ENCODE measurements at regions not wholly inside any gene's neighbourhood (a gene's known extent, or its start where the extent isn't known, plus 50 kb on each side); places are given as distances from the start of the nearest gene placed in this dataset.

DNA sequence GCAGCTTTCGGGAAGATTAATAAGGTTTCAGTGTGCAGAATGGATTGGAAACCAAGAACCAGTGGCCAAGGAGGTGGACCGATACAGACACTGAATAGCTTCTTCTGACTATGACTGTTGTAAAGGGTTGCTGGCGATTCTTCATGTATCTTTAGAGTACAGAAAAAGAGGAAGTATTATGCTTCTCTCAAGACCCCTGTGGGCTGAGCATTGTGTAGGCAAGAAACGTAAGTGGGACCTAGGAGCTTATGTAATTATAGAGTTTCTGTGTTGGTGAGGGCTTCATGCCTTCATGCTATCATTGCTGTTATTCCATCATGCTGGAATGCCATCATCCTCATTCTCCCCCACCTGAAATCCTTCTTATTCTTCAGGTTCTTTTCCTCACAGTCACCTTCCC is 105.4 kb upstream of the AKIRIN2 start:
- H3F3A ChIP-seq (ENCODE audit: insufficient read depth): peaks cover 13% of the 10 kb centered on the region
- H3K27me3 ChIP-seq (replicated peaks; ENCODE audit: insufficient read depth): no peaks in the 10 kb centered on the region
- in situ Hi-C loops (cut with MboI): no loop called here
- WGBS, 2 experiments (ENCODE audit: low coverage in 1 of 2, low lambda C conversion rate in 2 of 2, missing lambda C conversion rate in 2 of 2): 96 to 99% methylated on average over 4 of the region's 4 CpGs
- no peak overlapping the region for H3K9ac ChIP-seq
- no peak overlapping the region for H3K27ac ChIP-seq
- no peaks in the 10 kb centered on the region for H3K9me3 ChIP-seq (ENCODE audit: low read depth)
- no peak overlapping the region for H2AFZ ChIP-seq
- no peaks in the 10 kb centered on the region for H3K36me3 ChIP-seq (ENCODE audit: low read depth)
- no peaks in the 10 kb centered on the region for H4K20me1 ChIP-seq (ENCODE audit: insufficient read depth)
- H3K4me1 ChIP-seq (ENCODE audit: insufficient read depth): peaks cover 17% of the 10 kb centered on the region
- H3K9me2 ChIP-seq (ENCODE audit: insufficient read depth): no peaks in the 10 kb centered on the region
- TF ChIP-seq EZH2phosphoT487 (IDR thresholded peaks at IDR 0.05; ENCODE audit: insufficient read depth, low read depth) (no peak), EZH2 (IDR thresholded peaks at IDR 0.05; ENCODE audit: insufficient read depth, poor library complexity, severe bottlenecking) (no peak)
- no peak overlapping the region for H3K4me2 ChIP-seq (ENCODE audit: unreplicated experiment)
- H3K4me3 ChIP-seq: no peak overlapping the region
- DNase-seq: no peak
- no peaks in the 10 kb centered on the region for H3K79me2 ChIP-seq (ENCODE audit: insufficient read depth)

DNA sequence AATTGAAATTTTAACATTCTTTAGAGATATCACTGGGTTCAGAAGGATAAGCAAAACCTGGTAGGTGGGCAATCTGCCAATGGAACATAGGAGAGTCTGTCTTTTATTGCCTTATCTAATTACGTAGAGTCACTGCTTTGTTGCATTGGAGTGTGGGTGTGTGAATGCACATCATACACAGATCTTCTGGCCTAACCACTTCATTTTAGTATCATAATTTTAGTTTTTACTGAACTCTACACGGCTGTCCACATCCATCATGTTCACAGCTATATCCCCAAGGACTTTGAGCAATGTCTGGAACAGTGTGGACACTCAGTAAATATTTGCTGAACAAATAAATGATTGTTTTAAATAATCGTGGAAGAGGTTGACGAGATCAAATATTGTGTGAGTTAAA is 104.6 kb upstream of the AKIRIN2 start:
- Histone ChIP-seq H2AFZ (no peak overlapping the region), H3K27ac (no peak overlapping the region), H3K4me2 (ENCODE audit: unreplicated experiment) (no peak overlapping the region), H3K9ac (no peak overlapping the region), H3K79me2 (ENCODE audit: insufficient read depth) (no peaks in the 10 kb centered on the region), H3K9me3 (ENCODE audit: low read depth) (no peaks in the 10 kb centered on the region), H3K4me3 (no peak overlapping the region), H3F3A (ENCODE audit: insufficient read depth) (peaks cover 13% of the 10 kb centered on the region), H3K9me2 (ENCODE audit: insufficient read depth) (no peaks in the 10 kb centered on the region), H4K20me1 (ENCODE audit: insufficient read depth) (no peaks in the 10 kb centered on the region), H3K27me3 (replicated peaks; ENCODE audit: insufficient read depth) (no peaks in the 10 kb centered on the region), H3K4me1 (ENCODE audit: insufficient read depth) (peaks cover 17% of the 10 kb centered on the region), H3K36me3 (ENCODE audit: low read depth) (no peaks in the 10 kb centered on the region)
- in situ Hi-C loops (cut with MboI): no loop called here
- no peak for DNase-seq
- TF ChIP-seq EZH2 (IDR thresholded peaks at IDR 0.05; ENCODE audit: insufficient read depth, poor library complexity, severe bottlenecking) (no peak), EZH2phosphoT487 (IDR thresholded peaks at IDR 0.05; ENCODE audit: insufficient read depth, low read depth) (no peak)
- 63 to 75% methylated on average over 4 of the region's 4 CpGs for WGBS, 2 experiments (ENCODE audit: low coverage in 1 of 2, low lambda C conversion rate in 2 of 2, missing lambda C conversion rate in 2 of 2)

DNA sequence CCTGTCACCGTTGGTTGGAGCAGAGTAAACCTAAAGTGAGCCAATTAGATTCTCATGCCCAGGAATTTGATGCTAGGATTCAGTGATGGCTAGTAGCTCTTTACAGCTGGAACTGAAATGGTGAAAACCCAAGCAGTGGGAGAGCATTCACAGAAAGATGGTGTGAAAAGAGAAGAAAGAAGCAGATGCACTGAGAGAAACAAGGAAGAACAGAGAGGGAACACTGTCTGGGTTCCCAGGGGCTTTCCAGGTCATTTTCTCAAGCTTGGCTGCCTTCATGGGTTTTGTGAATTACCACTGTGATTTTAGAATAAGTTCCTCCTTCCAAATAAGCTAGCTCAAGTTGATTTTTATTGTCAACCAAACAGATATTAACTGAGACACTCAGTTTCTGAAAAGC is 104.1 kb upstream of the AKIRIN2 start:
- Histone ChIP-seq H3K27ac (no peak overlapping the region), H3F3A (ENCODE audit: insufficient read depth) (peaks cover 13% of the 10 kb centered on the region), H3K36me3 (ENCODE audit: low read depth) (no peaks in the 10 kb centered on the region), H3K9ac (no peak overlapping the region), H3K9me2 (ENCODE audit: insufficient read depth) (no peaks in the 10 kb centered on the region), H3K79me2 (ENCODE audit: insufficient read depth) (no peaks in the 10 kb centered on the region), H3K9me3 (ENCODE audit: low read depth) (no peaks in the 10 kb centered on the region), H3K4me1 (ENCODE audit: insufficient read depth) (peaks cover 17% of the 10 kb centered on the region), H3K4me2 (ENCODE audit: unreplicated experiment) (no peak overlapping the region), H2AFZ (no peak overlapping the region), H4K20me1 (ENCODE audit: insufficient read depth) (no peaks in the 10 kb centered on the region), H3K4me3 (no peak overlapping the region), H3K27me3 (replicated peaks; ENCODE audit: insufficient read depth) (no peaks in the 10 kb centered on the region)
- no peak for DNase-seq
- in situ Hi-C loops (cut with MboI): no loop called here
- TF ChIP-seq EZH2 (IDR thresholded peaks at IDR 0.05; ENCODE audit: insufficient read depth, poor library complexity, severe bottlenecking): no peak
- TF ChIP-seq EZH2phosphoT487 (IDR thresholded peaks at IDR 0.05; ENCODE audit: insufficient read depth, low read depth): no peak
- 48 to 60% methylated on average over 1 of the region's 1 CpG for WGBS, 2 experiments (ENCODE audit: low coverage in 1 of 2, low lambda C conversion rate in 2 of 2, missing lambda C conversion rate in 2 of 2)

DNA sequence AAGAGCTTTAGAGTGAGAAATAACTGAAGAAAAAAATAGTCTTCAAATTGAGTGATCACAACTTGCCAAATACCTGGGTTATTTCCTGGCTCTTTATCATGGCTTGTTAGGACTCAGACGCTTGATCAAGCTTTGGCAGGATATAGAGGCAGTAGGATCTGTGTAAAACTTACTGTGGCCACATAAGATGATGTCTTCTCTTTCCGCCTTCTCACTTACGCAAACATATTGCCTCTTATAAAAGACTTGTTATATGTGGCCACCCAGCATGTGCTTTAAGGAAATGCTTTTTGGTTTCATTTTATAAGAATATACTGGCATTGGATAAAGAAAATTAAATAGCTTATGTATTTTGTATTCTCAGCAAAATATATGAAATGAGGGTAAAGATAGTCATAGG is 101.8 kb upstream of the AKIRIN2 start:
- Histone ChIP-seq H3K4me3 (no peak overlapping the region), H4K20me1 (ENCODE audit: insufficient read depth) (no peaks in the 10 kb centered on the region), H3K9ac (no peak overlapping the region), H3K9me3 (ENCODE audit: low read depth) (no peaks in the 10 kb centered on the region), H3K4me2 (ENCODE audit: unreplicated experiment) (no peak overlapping the region), H3K4me1 (ENCODE audit: insufficient read depth) (peaks cover 12% of the 10 kb centered on the region), H3F3A (ENCODE audit: insufficient read depth) (peaks cover 9% of the 10 kb centered on the region), H2AFZ (no peak overlapping the region), H3K9me2 (ENCODE audit: insufficient read depth) (no peaks in the 10 kb centered on the region), H3K27ac (no peak overlapping the region), H3K27me3 (replicated peaks; ENCODE audit: insufficient read depth) (no peaks in the 10 kb centered on the region), H3K79me2 (ENCODE audit: insufficient read depth) (no peaks in the 10 kb centered on the region), H3K36me3 (ENCODE audit: low read depth) (no peaks in the 10 kb centered on the region)
- TF ChIP-seq EZH2phosphoT487 (IDR thresholded peaks at IDR 0.05; ENCODE audit: insufficient read depth, low read depth): no peak
- no peak for DNase-seq
- in situ Hi-C loops (cut with MboI): no loop called here
- WGBS, 2 experiments (ENCODE audit: low coverage in 1 of 2, low lambda C conversion rate in 2 of 2, missing lambda C conversion rate in 2 of 2): 98 to 99% methylated on average over 3 of the region's 3 CpGs

DNA sequence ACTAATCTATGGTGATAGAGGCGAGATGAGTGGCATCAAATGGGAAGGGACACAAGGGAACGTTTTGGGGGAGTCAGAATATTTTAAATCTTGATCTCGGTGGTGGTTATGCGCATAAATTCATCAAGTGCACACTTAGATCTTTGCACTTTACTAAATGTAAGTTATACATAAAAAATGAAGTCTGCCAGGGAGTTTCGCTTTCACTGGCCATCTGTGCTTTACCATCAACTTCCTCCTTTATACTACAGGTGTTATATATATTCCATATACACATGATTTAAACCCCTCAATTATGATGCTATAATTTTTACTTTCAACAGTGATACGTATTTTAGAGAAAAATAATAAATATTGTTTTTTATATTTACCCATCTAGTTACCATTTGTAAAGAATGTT is 97.6 kb upstream of the AKIRIN2 start:
- H4K20me1 ChIP-seq (ENCODE audit: insufficient read depth): no peaks in the 10 kb centered on the region
- H3K27ac ChIP-seq: no peak overlapping the region
- H2AFZ ChIP-seq: no peak overlapping the region
- no peak for DNase-seq
- no peaks in the 10 kb centered on the region for H3K4me1 ChIP-seq (ENCODE audit: insufficient read depth)
- in situ Hi-C loops (cut with MboI): no loop called here
- H3K9ac ChIP-seq: no peak overlapping the region
- H3K9me2 ChIP-seq (ENCODE audit: insufficient read depth): no peaks in the 10 kb centered on the region
- H3K27me3 ChIP-seq (replicated peaks; ENCODE audit: insufficient read depth): no peaks in the 10 kb centered on the region
- no peaks in the 10 kb centered on the region for H3K9me3 ChIP-seq (ENCODE audit: low read depth)
- 82 to 83% methylated on average over 6 of the region's 6 CpGs for WGBS, 2 experiments (ENCODE audit: low coverage in 1 of 2, low lambda C conversion rate in 2 of 2, missing lambda C conversion rate in 2 of 2)
- no peaks in the 10 kb centered on the region for H3K36me3 ChIP-seq (ENCODE audit: low read depth)
- no peaks in the 10 kb centered on the region for H3F3A ChIP-seq (ENCODE audit: insufficient read depth)
- TF ChIP-seq EZH2 (IDR thresholded peaks at IDR 0.05; ENCODE audit: insufficient read depth, poor library complexity, severe bottlenecking) (no peak), EZH2phosphoT487 (IDR thresholded peaks at IDR 0.05; ENCODE audit: insufficient read depth, low read depth) (no peak)
- no peak overlapping the region for H3K4me2 ChIP-seq (ENCODE audit: unreplicated experiment)
- H3K4me3 ChIP-seq: no peak overlapping the region
- no peaks in the 10 kb centered on the region for H3K79me2 ChIP-seq (ENCODE audit: insufficient read depth)

Measured in GM23248 (cell line).